Upper lobe of left lung (tissue), 4 donors: ENCODE measurements at regions not wholly inside any gene's neighbourhood (a gene's known extent, or its start where the extent isn't known, plus 50 kb on each side); places are given as distances from the start of the nearest gene placed in this dataset.

Source experiments
- CTCF ChIP-seq, 6 experiments: fragments of 450-650 bp in 4 of 6; fragments of 200-600 bp in 2 of 6; sonication (generic) in 2 of 6; IDR thresholded peaks; one replicate each; pipeline ENCODE4 v1.5.1; 2016 to 2019; ENCODE audit warnings: antibody characterized with exemption in 6 of 6
- EP300 ChIP-seq, 4 donors: sonication (generic); formaldehyde crosslinking; IDR thresholded peaks; one replicate each; pipeline ENCODE4 v1.5.1; 2017; ENCODE audit warnings: antibody characterized with exemption in 4 of 4, control low read depth in 2 of 4
- POLR2A ChIP-seq, 4 donors: fragments of 450-650 bp; IDR thresholded peaks; one replicate each; pipeline ENCODE4 v1.5.1; 2016 to 2017; ENCODE audit warnings: antibody characterized with exemption in 4 of 4, mild to moderate bottlenecking in 2 of 4

- no peak for TF ChIP-seq CTCF (IDR thresholded peaks at IDR 0.05)
- no peak for TF ChIP-seq EP300 (IDR thresholded peaks at IDR 0.05)
- no peak for TF ChIP-seq POLR2A (IDR thresholded peaks at IDR 0.05)
Measured at GRCh38 chr11:97269527-97269926, 879.7 kb downstream of the JRKL start.
